ENCODE measurements at regions not wholly inside any gene's neighbourhood (a gene's known extent, or its start where the extent isn't known, plus 50 kb on each side); places are given as distances from the start of the nearest gene placed in this dataset.

DNA sequence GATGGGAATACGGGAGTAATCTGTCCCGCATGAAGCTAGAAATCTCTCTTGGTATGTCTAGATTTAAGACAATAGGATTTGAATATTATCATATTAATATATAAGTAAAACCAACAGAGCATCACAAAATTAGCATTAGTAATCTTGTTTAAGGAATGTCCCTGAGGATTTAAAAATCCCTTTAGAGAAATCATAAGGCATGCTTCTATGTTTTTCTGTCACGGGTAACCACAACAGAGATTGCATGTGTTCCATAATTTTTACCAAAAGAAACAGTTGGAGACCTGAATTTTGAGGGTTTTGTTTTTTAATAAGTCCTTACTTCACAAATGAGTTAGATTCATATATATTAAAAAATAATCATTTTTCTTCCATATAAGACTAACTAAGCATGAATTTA lies 146.8 kb downstream of the GJA1 start:
- TF ChIP-seq, protein P1, sequence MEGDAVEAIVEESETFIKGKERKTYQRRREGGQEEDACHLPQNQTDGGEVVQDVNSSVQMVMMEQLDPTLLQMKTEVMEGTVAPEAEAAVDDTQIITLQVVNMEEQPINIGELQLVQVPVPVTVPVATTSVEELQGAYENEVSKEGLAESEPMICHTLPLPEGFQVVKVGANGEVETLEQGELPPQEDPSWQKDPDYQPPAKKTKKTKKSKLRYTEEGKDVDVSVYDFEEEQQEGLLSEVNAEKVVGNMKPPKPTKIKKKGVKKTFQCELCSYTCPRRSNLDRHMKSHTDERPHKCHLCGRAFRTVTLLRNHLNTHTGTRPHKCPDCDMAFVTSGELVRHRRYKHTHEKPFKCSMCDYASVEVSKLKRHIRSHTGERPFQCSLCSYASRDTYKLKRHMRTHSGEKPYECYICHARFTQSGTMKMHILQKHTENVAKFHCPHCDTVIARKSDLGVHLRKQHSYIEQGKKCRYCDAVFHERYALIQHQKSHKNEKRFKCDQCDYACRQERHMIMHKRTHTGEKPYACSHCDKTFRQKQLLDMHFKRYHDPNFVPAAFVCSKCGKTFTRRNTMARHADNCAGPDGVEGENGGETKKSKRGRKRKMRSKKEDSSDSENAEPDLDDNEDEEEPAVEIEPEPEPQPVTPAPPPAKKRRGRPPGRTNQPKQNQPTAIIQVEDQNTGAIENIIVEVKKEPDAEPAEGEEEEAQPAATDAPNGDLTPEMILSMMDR (IDR thresholded peaks at IDR 0.05): no peak
- H3K9ac ChIP-seq: no peak overlapping the region
- H2AFZ ChIP-seq: no peak overlapping the region
- H3K27me3 ChIP-seq (ENCODE audit: control insufficient read depth, insufficient read depth, low read length): no peaks in the 10 kb centered on the region
- H3K9me3 ChIP-seq (ENCODE audit: control insufficient read depth, low read length): no peaks in the 10 kb centered on the region
- no peaks in the 10 kb centered on the region for H3K79me2 ChIP-seq
- H3K4me1 ChIP-seq: peaks cover 13% of the 10 kb centered on the region
- H3K4me3 ChIP-seq (ENCODE audit: low read depth, low read length): no peak overlapping the region
- H3K4me2 ChIP-seq (ENCODE audit: low read length): no peak overlapping the region
- H3K27ac ChIP-seq: no peak overlapping the region
- H3K36me3 ChIP-seq (ENCODE audit: control insufficient read depth, insufficient read depth, low read length): no peaks in the 10 kb centered on the region

DNA sequence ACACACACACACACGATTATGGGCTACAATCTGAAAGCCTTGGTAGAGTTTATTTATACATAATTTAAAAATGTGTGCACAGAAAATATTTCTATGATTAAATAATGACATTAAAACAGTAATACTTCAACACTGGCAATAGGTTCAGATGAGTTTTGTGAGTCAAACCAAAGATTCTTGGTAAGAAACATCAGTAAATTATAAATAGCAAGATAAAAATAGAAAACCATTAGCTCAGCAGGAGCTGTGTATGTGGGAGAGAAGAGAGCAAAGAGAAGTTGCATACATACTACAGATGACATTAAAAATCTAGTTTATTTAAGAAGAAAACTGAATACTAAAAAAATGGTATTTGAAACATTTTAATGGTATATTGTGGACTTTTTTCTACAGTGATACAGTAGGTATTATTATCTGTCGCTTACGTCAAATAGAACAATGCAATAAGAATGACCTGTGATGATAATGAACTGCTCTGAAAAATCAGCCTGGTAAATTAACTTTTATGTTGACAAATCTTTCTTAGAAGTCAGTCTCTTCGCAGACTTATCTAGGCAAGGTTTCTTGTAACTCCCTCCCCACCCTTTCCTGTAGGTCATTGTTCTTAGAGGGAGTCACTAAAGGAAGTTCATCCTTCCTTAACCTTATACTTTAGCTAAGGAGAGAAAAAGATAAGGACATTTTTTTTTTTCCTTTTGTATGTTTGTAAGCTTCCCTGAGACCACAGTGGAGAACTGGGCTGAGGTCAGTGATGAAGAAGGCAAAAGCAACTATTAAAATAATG lies 149.3 kb downstream of the GJA1 start:
- no peaks in the 10 kb centered on the region for H3K36me3 ChIP-seq (ENCODE audit: control insufficient read depth, insufficient read depth, low read length)
- H3K4me2 ChIP-seq (ENCODE audit: low read length): peak overlapping the region; percentile 39
- H3K4me1 ChIP-seq: peaks cover 13% of the 10 kb centered on the region
- H3K4me3 ChIP-seq (ENCODE audit: low read depth, low read length): peak overlapping the region; percentile 6
- TF ChIP-seq, protein P1 (IDR thresholded peaks at IDR 0.05): no peak
- no peaks in the 10 kb centered on the region for H3K9me3 ChIP-seq (ENCODE audit: control insufficient read depth, low read length)
- no peak overlapping the region for H3K9ac ChIP-seq
- peak overlapping the region; percentile 35 for H2AFZ ChIP-seq
- H3K79me2 ChIP-seq: no peaks in the 10 kb centered on the region
- H3K27me3 ChIP-seq (ENCODE audit: control insufficient read depth, insufficient read depth, low read length): no peaks in the 10 kb centered on the region
- H3K27ac ChIP-seq: peak overlapping the region; percentile 56

DNA sequence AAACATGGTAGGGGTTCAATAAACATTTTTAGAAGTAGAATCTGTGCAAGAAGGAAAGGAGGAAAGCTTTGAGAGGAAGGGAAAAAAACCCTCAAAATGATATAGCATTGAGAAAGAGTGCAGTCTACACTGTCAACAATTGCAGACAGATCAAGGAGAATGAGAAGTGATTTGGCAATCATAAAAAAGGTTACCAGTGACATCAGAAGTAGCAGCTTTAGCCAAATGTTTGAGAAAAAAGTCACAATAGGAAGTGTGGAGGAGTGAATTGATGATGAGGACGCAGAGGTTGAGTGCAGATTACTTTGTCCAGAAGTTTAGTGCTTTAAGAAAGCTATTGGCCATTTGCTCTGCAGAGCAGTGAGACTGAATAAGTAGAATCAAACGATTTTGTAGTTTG lies 155.0 kb downstream of the GJA1 start:
- no peak overlapping the region for H3K27ac ChIP-seq
- H3K9me3 ChIP-seq (ENCODE audit: control insufficient read depth, low read length): no peaks in the 10 kb centered on the region
- no peaks in the 10 kb centered on the region for H3K36me3 ChIP-seq (ENCODE audit: control insufficient read depth, insufficient read depth, low read length)
- H3K79me2 ChIP-seq: no peaks in the 10 kb centered on the region
- H3K4me3 ChIP-seq (ENCODE audit: low read depth, low read length): no peak overlapping the region
- TF ChIP-seq, protein P1 (IDR thresholded peaks at IDR 0.05): no peak
- H3K27me3 ChIP-seq (ENCODE audit: control insufficient read depth, insufficient read depth, low read length): no peaks in the 10 kb centered on the region
- no peaks in the 10 kb centered on the region for H3K4me1 ChIP-seq
- H2AFZ ChIP-seq: no peak overlapping the region
- no peak overlapping the region for H3K4me2 ChIP-seq (ENCODE audit: low read length)
- no peak overlapping the region for H3K9ac ChIP-seq

DNA sequence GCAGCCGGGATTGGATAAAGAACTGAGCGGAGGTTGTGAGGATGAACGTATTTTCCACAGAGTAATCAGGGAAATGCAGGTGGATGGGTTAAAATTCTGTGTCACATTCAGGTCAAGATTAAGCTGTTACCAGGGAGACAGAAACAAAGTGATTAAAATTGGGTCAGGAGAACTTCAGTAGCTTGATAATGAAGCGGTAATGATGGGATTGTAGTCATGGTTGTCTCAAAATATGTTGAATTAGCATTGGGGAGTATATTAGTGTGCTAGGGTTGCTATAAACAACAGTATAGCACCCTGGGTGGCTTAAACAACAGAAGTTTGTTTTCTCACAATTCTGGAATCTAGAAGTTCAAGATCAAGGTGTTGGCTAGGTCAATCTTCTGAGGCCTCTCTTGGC lies 155.5 kb downstream of the GJA1 start:
- Histone ChIP-seq H3K27ac (no peak overlapping the region), H3K9ac (no peak overlapping the region), H3K4me3 (ENCODE audit: low read depth, low read length) (no peak overlapping the region), H3K36me3 (ENCODE audit: control insufficient read depth, insufficient read depth, low read length) (no peaks in the 10 kb centered on the region), H2AFZ (no peak overlapping the region), H3K27me3 (ENCODE audit: control insufficient read depth, insufficient read depth, low read length) (no peaks in the 10 kb centered on the region), H3K4me1 (no peaks in the 10 kb centered on the region), H3K79me2 (no peaks in the 10 kb centered on the region), H3K4me2 (ENCODE audit: low read length) (no peak overlapping the region), H3K9me3 (ENCODE audit: control insufficient read depth, low read length) (no peaks in the 10 kb centered on the region)
- TF ChIP-seq, protein P1 (IDR thresholded peaks at IDR 0.05): no peak

Measured in parathyroid adenoma (tissue), 2 donors.